ENCODE measurements at regions not wholly inside any gene's neighbourhood (a gene's known extent, or its start where the extent isn't known, plus 50 kb on each side); places are given as distances from the start of the nearest gene placed in this dataset.
A peak's percentile ranks its signal among the peaks of the same experiment; 100 is the strongest.

DNA sequence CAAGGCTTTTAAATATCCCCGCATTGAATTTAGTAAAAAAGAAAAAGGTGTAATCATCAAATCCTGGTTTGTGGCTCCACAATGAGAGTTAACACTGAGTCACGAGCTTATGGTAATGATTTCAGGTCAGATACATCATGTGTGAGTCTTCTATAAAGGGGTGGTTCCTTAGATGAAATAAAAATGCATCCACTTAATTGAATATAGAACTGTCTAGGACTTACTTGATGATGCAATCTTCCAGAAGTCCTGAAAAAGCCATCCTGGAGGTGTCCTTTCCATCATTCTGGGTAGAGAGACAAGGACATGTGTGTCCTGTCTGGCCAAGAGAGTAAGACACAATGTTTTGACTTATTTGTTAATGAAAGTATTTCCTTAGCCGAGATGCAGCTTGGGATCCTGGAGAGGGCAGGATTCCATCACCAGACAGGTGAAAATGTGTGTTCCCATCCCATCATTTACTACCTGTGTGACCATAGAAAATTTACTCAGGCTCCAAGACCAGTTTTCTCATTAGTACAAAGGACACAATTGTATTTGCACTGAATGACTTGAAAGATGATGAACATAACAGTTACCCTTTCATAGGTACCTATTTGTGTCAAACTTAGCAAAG lies 1539.8 kb upstream of the PIK3C3 start:
- ChIA-PET POLR2A (no interaction called here), CTCF (no interaction called here)
- Mint-ChIP-seq H3K27ac (ENCODE audit: unreplicated experiment) (no peak overlapping the region), H3K36me3 (ENCODE audit: insufficient read depth, unreplicated experiment) (no peaks in the 10 kb centered on the region), H3K4me3 (ENCODE audit: unreplicated experiment) (no peak overlapping the region), H3K27me3 (ENCODE audit: insufficient read depth, unreplicated experiment) (no peaks in the 10 kb centered on the region), H3K9me3 (ENCODE audit: unreplicated experiment) (no peaks in the 10 kb centered on the region), H3K4me1 (ENCODE audit: low read depth, unreplicated experiment) (no peaks in the 10 kb centered on the region)
- Histone ChIP-seq H3K36me3 (ENCODE audit: control insufficient read depth, insufficient read depth, low read length) (no peaks in the 10 kb centered on the region), H3K27me3 (replicated peaks; ENCODE audit: control insufficient read depth, insufficient read depth, low read length) (no peaks in the 10 kb centered on the region), H3K9me3 (no peaks in the 10 kb centered on the region), H3K4me1 (no peaks in the 10 kb centered on the region), H3K4me3 (ENCODE audit: low read depth, low read length) (no peak overlapping the region)
- no peak for DNase-seq
- TF ChIP-seq, protein P1, sequence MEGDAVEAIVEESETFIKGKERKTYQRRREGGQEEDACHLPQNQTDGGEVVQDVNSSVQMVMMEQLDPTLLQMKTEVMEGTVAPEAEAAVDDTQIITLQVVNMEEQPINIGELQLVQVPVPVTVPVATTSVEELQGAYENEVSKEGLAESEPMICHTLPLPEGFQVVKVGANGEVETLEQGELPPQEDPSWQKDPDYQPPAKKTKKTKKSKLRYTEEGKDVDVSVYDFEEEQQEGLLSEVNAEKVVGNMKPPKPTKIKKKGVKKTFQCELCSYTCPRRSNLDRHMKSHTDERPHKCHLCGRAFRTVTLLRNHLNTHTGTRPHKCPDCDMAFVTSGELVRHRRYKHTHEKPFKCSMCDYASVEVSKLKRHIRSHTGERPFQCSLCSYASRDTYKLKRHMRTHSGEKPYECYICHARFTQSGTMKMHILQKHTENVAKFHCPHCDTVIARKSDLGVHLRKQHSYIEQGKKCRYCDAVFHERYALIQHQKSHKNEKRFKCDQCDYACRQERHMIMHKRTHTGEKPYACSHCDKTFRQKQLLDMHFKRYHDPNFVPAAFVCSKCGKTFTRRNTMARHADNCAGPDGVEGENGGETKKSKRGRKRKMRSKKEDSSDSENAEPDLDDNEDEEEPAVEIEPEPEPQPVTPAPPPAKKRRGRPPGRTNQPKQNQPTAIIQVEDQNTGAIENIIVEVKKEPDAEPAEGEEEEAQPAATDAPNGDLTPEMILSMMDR (IDR thresholded peaks at IDR 0.05; ENCODE audit: insufficient read depth in 1 of 2, low read depth in 1 of 2, low read length in 1 of 2, severe bottlenecking in 1 of 2, unreplicated experiment in 1 of 2) = no peak
- no TSS peak for BruUV-seq (replicated peaks)
- intact Hi-C loops (cut with micrococcal nuclease; ENCODE audit: unreplicated experiment) = no loop called here

GRCh38 chr18:40414155-40414754 lies 1540.8 kb upstream of the PIK3C3 start:
- BruUV-seq (replicated peaks) = no TSS peak
- Mint-ChIP-seq H3K9me3 (ENCODE audit: unreplicated experiment) (no peaks in the 10 kb centered on the region), H3K27me3 (ENCODE audit: insufficient read depth, unreplicated experiment) (no peaks in the 10 kb centered on the region), H3K4me1 (ENCODE audit: low read depth, unreplicated experiment) (no peaks in the 10 kb centered on the region), H3K36me3 (ENCODE audit: insufficient read depth, unreplicated experiment) (no peaks in the 10 kb centered on the region), H3K27ac (ENCODE audit: unreplicated experiment) (no peak overlapping the region), H3K4me3 (ENCODE audit: unreplicated experiment) (no peak overlapping the region)
- Histone ChIP-seq H3K4me1 (no peaks in the 10 kb centered on the region), H3K36me3 (ENCODE audit: control insufficient read depth, insufficient read depth, low read length) (no peaks in the 10 kb centered on the region), H3K9me3 (no peaks in the 10 kb centered on the region), H3K4me3 (ENCODE audit: low read depth, low read length) (no peak overlapping the region), H3K27me3 (replicated peaks; ENCODE audit: control insufficient read depth, insufficient read depth, low read length) (no peaks in the 10 kb centered on the region)
- intact Hi-C loops (cut with micrococcal nuclease; ENCODE audit: unreplicated experiment) = no loop called here
- POLR2A ChIA-PET = no interaction called here
- CTCF ChIA-PET = no interaction called here
- DNase-seq = no peak
- TF ChIP-seq, protein P1 (IDR thresholded peaks at IDR 0.05; ENCODE audit: insufficient read depth in 1 of 2, low read depth in 1 of 2, low read length in 1 of 2, severe bottlenecking in 1 of 2, unreplicated experiment in 1 of 2) = no peak

- Mint-ChIP-seq H3K9me3 (ENCODE audit: unreplicated experiment) (no peaks in the 10 kb centered on the region), H3K27me3 (ENCODE audit: insufficient read depth, unreplicated experiment) (no peaks in the 10 kb centered on the region), H3K36me3 (ENCODE audit: insufficient read depth, unreplicated experiment) (no peaks in the 10 kb centered on the region), H3K4me3 (ENCODE audit: unreplicated experiment) (no peak overlapping the region), H3K4me1 (ENCODE audit: low read depth, unreplicated experiment) (no peaks in the 10 kb centered on the region), H3K27ac (ENCODE audit: unreplicated experiment) (no peak overlapping the region)
- no peaks in the 10 kb centered on the region for H3K4me1 ChIP-seq
- TF ChIP-seq, protein P1 (IDR thresholded peaks at IDR 0.05; ENCODE audit: insufficient read depth in 1 of 2, low read depth in 1 of 2, low read length in 1 of 2, severe bottlenecking in 1 of 2, unreplicated experiment in 1 of 2) = no peak
- intact Hi-C loops (cut with micrococcal nuclease; ENCODE audit: unreplicated experiment) = no loop called here
- BruUV-seq (replicated peaks) = no TSS peak
- H3K36me3 ChIP-seq (ENCODE audit: control insufficient read depth, insufficient read depth, low read length) = no peaks in the 10 kb centered on the region
- ChIA-PET CTCF (no interaction called here), POLR2A (no interaction called here)
- no peaks in the 10 kb centered on the region for H3K27me3 ChIP-seq (replicated peaks; ENCODE audit: control insufficient read depth, insufficient read depth, low read length)
- DNase-seq = peak in 1 of 2 experiments; percentile 2
- H3K9me3 ChIP-seq = no peaks in the 10 kb centered on the region
- no peak overlapping the region for H3K4me3 ChIP-seq (ENCODE audit: low read depth, low read length)
Observed at GRCh38 chr18:40413160-40413559, 1541.9 kb upstream of the PIK3C3 start.

Data from Caco-2 (cell line).